ENCODE measurements at regions not wholly inside any gene's neighbourhood (a gene's known extent, or its start where the extent isn't known, plus 50 kb on each side); places are given as distances from the start of the nearest gene placed in this dataset.
"Not testable (repeated sequence)": the region's sequence is repeated elsewhere in the genome, so short reads cannot be mapped to it uniquely, and the experiment has no call there.

- TF ChIP-seq POLR2A (IDR thresholded peaks at IDR 0.05; ENCODE audit: control extremely low read depth in 1 of 2, low read depth in 2 of 2, low read length in 2 of 2); ZNF274 (IDR thresholded peaks at IDR 0.05; ENCODE audit: borderline replicate concordance, extremely low read depth, low read length); ATF2 (IDR thresholded peaks at IDR 0.05; ENCODE audit: low read length): not testable (repeated sequence)
Observed at GRCh38 chr17:31731585-31732154, 127.4 kb downstream of the COPRS start.

Measured in H1 (cell line).